ENCODE measurements at regions not wholly inside any gene's neighbourhood (a gene's known extent, or its start where the extent isn't known, plus 50 kb on each side); places are given as distances from the start of the nearest gene placed in this dataset.

DNA sequence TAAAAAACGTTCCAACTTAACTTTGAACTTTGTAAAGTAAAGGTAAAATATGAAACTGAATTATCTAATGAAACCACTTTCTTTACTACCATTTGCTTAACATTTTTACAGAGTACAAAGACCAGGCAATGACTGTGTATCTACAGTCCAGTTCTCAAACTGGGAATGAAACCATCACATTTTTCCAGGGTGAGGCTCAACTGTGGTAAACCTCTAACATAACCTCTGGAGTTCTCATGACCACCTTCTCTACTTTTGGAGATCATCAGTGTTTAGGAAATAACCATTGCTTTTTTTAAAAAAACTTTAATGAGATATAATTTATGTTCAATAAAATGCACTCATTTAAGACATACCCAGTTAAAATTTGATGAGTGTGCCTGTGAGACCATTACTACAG is 223.5 kb downstream of the RNF152 start:
- DNase-seq (ENCODE audit: low read depth, low spot score): no peak
- dilution Hi-C loops (cut with MboI; ENCODE audit: extremely low pct_ligation_motif_present, low sequenced_read_pairs): no loop called here
- no peaks in the 10 kb centered on the region for H3K9me1 ChIP-seq (ENCODE audit: control insufficient read depth, extremely low read depth, insufficient read depth, low read length)
- no peaks in the 10 kb centered on the region for H3K4me1 ChIP-seq (ENCODE audit: control insufficient read depth, extremely low read depth, insufficient read depth, low read length)
- no peaks in the 10 kb centered on the region for H4K20me1 ChIP-seq (ENCODE audit: control insufficient read depth, extremely low read depth, insufficient read depth, low read length)
- H3K9ac ChIP-seq (ENCODE audit: control insufficient read depth, extremely low read depth, insufficient read depth, low read length): no peak overlapping the region
- H2AFZ ChIP-seq (ENCODE audit: control insufficient read depth, low read length): no peak overlapping the region
- H3K27ac ChIP-seq (ENCODE audit: control insufficient read depth, insufficient read depth, low read length): no peak overlapping the region
- FAIRE-seq: no peak
- H3K27me3 ChIP-seq (ENCODE audit: control insufficient read depth, extremely low read depth, insufficient read depth, low read length): no peaks in the 10 kb centered on the region
- H3K9me3 ChIP-seq (ENCODE audit: control insufficient read depth, low read depth, low read length): no peaks in the 10 kb centered on the region
- no peak overlapping the region for H3K4me2 ChIP-seq (ENCODE audit: control insufficient read depth, extremely low read depth, insufficient read depth, low read depth, low read length)
- TF ChIP-seq CTCF (optimal IDR thresholded peaks at IDR 0.05 in 1 of 3, IDR thresholded peaks at IDR 0.05 in 1 of 3, conservative IDR thresholded peaks at IDR 0.05 in 1 of 3; ENCODE audit: extremely low read depth in 1 of 3, insufficient read depth in 2 of 3, low read length in 3 of 3): no peak
- no peak for TF ChIP-seq EZH2 (IDR thresholded peaks at IDR 0.05; ENCODE audit: low read length)
- no peaks in the 10 kb centered on the region for H3K36me3 ChIP-seq (ENCODE audit: control insufficient read depth in 2 of 2, extremely low read depth in 1 of 2, insufficient read depth in 2 of 2, low read length in 2 of 2)
- H3K79me2 ChIP-seq (ENCODE audit: control insufficient read depth, insufficient read depth, low read length): no peaks in the 10 kb centered on the region
- no peak overlapping the region for H3K4me3 ChIP-seq (ENCODE audit: control insufficient read depth in 2 of 3, extremely low read depth in 1 of 3, insufficient read depth in 2 of 3, low read depth in 1 of 3, low read length in 3 of 3)

- Histone ChIP-seq H3K79me2 (ENCODE audit: control insufficient read depth, insufficient read depth, low read length) (no peaks in the 10 kb centered on the region), H2AFZ (ENCODE audit: control insufficient read depth, low read length) (no peak overlapping the region), H3K4me1 (ENCODE audit: control insufficient read depth, extremely low read depth, insufficient read depth, low read length) (no peaks in the 10 kb centered on the region), H3K9me1 (ENCODE audit: control insufficient read depth, extremely low read depth, insufficient read depth, low read length) (no peaks in the 10 kb centered on the region), H3K9ac (ENCODE audit: control insufficient read depth, extremely low read depth, insufficient read depth, low read length) (no peak overlapping the region), H3K27ac (ENCODE audit: control insufficient read depth, insufficient read depth, low read length) (no peak overlapping the region), H3K4me2 (ENCODE audit: control insufficient read depth, extremely low read depth, insufficient read depth, low read depth, low read length) (no peak overlapping the region), H3K9me3 (ENCODE audit: control insufficient read depth, low read depth, low read length) (no peaks in the 10 kb centered on the region), H3K4me3 (ENCODE audit: control insufficient read depth in 2 of 3, extremely low read depth in 1 of 3, insufficient read depth in 2 of 3, low read depth in 1 of 3, low read length in 3 of 3) (no peak overlapping the region), H3K27me3 (ENCODE audit: control insufficient read depth, extremely low read depth, insufficient read depth, low read length) (no peaks in the 10 kb centered on the region), H3K36me3 (ENCODE audit: control insufficient read depth in 2 of 2, extremely low read depth in 1 of 2, insufficient read depth in 2 of 2, low read length in 2 of 2) (no peaks in the 10 kb centered on the region), H4K20me1 (ENCODE audit: control insufficient read depth, extremely low read depth, insufficient read depth, low read length) (no peaks in the 10 kb centered on the region)
- dilution Hi-C loops (cut with MboI; ENCODE audit: extremely low pct_ligation_motif_present, low sequenced_read_pairs): no loop called here
- no peak for FAIRE-seq
- TF ChIP-seq CTCF (optimal IDR thresholded peaks at IDR 0.05 in 1 of 3, IDR thresholded peaks at IDR 0.05 in 1 of 3, conservative IDR thresholded peaks at IDR 0.05 in 1 of 3; ENCODE audit: extremely low read depth in 1 of 3, insufficient read depth in 2 of 3, low read length in 3 of 3) (no peak), EZH2 (IDR thresholded peaks at IDR 0.05; ENCODE audit: low read length) (no peak)
- DNase-seq (ENCODE audit: low read depth, low spot score): no peak
These were observed 225.8 kb downstream of the RNF152 start for GRCh38 chr18:61666876-61667590.

All from keratinocyte (primary cell).